ENCODE measurements at regions not wholly inside any gene's neighbourhood (a gene's known extent, or its start where the extent isn't known, plus 50 kb on each side); places are given as distances from the start of the nearest gene placed in this dataset.

DNA sequence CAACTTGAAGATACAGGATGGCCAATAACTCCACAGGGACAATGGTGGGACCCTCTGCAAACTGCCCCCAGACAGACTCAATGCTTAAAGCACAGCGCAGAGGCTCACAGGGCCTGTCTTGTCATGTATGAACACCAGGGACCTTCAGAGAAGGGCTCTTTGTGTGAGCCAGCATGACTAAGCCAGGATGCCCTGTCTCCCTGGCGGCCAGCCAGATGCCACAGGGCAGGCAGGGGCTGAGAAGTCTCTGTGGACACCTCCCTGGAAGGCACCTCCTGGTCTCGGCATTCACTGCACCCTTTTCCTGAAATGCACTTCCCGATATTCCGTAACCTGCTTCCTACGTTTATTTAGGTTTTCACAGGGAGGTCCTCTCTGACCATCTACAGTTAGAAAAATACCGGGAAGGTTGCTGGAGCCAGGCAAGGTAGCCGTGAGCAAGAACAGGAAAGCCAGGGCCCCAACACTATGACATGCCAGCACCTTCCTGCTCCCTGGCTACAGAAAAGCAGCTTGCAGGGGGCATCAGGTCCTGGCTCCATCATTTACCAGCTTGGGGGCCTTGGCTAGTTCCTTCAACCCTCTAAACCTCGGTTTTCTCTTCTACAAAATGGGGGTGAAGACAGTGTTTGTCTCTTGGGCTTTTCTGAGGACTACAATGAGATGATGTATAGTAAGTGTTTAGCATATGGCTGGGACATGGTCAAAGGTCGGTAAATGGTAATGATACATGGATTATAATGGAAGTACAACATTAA lies 65.0 kb downstream of the PITPNM2 start:
- ChIA-PET CTCF (interaction anchor here (0.9 to 1.4 kb wide), 2 partner anchors 16 to 43 kb away, joined by 3 to 4 read pairs; no protein-coding TSS in a partner anchor), POLR2A (no interaction called here)
- Histone ChIP-seq H3K9me3 (ENCODE audit: control extremely low read depth in 1 of 5, control insufficient read depth in 4 of 5, insufficient read depth in 2 of 5, low read depth in 1 of 5, low read length in 4 of 5) (no peaks in the 10 kb centered on the region), H3K27me3 (replicated peaks in 2 of 5; ENCODE audit: control insufficient read depth in 4 of 5, insufficient read depth in 5 of 5, low read length in 4 of 5) (no peaks in the 10 kb centered on the region), H3K36me3 (ENCODE audit: control insufficient read depth in 4 of 4, insufficient read depth in 4 of 4, low read length in 3 of 4) (no peaks in the 10 kb centered on the region), H3K4me3 (ENCODE audit: control insufficient read depth in 1 of 7, extremely low read depth in 1 of 7, insufficient read depth in 4 of 7, low read depth in 2 of 7, low read length in 6 of 7) (peak overlapping the region in 2 of 7 experiments; percentile 1 to 40), H3K27ac (ENCODE audit: insufficient read depth in 1 of 2, low read depth in 1 of 2, low read length in 2 of 2, poor library complexity in 1 of 2, severe bottlenecking in 2 of 2) (peak overlapping the region in 1 of 2 experiments; percentile 2), H3K4me1 (ENCODE audit: control extremely low read depth in 1 of 4, control insufficient read depth in 4 of 4, insufficient read depth in 4 of 4, low read length in 3 of 4) (peaks cover 6 to 53% (median 44%) of the 10 kb centered on the region in 4 experiments)
- peak; percentile 73 to 90 (median 90) for DNase-seq
- WGBS (ENCODE audit: insufficient coverage): 10% methylated on average over 8 of the region's 10 CpGs

GRCh38 chr12:123085066-123085465 lies 65.8 kb downstream of the PITPNM2 start:
- DNase-seq: peak in 2 of 3 donors; percentile 63 to 75
- H3K36me3 ChIP-seq (ENCODE audit: control insufficient read depth in 4 of 4, insufficient read depth in 4 of 4, low read length in 3 of 4): no peaks in the 10 kb centered on the region
- ChIA-PET POLR2A (interaction anchor here (0.6 kb wide), 1 partner anchor 426 kb away, joined by 3 read pairs; no protein-coding TSS in a partner anchor), CTCF (interaction anchor here (1.0 to 1.8 kb wide), 4 partner anchors 10 to 40 kb away, joined by 3 to 7 read pairs (median 5); no protein-coding TSS in a partner anchor)
- H3K4me3 ChIP-seq (ENCODE audit: control insufficient read depth in 1 of 7, extremely low read depth in 1 of 7, insufficient read depth in 4 of 7, low read depth in 2 of 7, low read length in 6 of 7): no peak overlapping the region
- no peak overlapping the region for H3K27ac ChIP-seq (ENCODE audit: insufficient read depth in 1 of 2, low read depth in 1 of 2, low read length in 2 of 2, poor library complexity in 1 of 2, severe bottlenecking in 2 of 2)
- WGBS (ENCODE audit: insufficient coverage): 87% methylated on average over 3 of the region's 5 CpGs
- no peaks in the 10 kb centered on the region for H3K9me3 ChIP-seq (ENCODE audit: control extremely low read depth in 1 of 5, control insufficient read depth in 4 of 5, insufficient read depth in 2 of 5, low read depth in 1 of 5, low read length in 4 of 5)
- peaks cover 6 to 49% (median 43%) of the 10 kb centered on the region in 4 experiments for H3K4me1 ChIP-seq (ENCODE audit: control extremely low read depth in 1 of 4, control insufficient read depth in 4 of 4, insufficient read depth in 4 of 4, low read length in 3 of 4)
- no peaks in the 10 kb centered on the region for H3K27me3 ChIP-seq (replicated peaks in 2 of 5; ENCODE audit: control insufficient read depth in 4 of 5, insufficient read depth in 5 of 5, low read length in 4 of 5)

DNA sequence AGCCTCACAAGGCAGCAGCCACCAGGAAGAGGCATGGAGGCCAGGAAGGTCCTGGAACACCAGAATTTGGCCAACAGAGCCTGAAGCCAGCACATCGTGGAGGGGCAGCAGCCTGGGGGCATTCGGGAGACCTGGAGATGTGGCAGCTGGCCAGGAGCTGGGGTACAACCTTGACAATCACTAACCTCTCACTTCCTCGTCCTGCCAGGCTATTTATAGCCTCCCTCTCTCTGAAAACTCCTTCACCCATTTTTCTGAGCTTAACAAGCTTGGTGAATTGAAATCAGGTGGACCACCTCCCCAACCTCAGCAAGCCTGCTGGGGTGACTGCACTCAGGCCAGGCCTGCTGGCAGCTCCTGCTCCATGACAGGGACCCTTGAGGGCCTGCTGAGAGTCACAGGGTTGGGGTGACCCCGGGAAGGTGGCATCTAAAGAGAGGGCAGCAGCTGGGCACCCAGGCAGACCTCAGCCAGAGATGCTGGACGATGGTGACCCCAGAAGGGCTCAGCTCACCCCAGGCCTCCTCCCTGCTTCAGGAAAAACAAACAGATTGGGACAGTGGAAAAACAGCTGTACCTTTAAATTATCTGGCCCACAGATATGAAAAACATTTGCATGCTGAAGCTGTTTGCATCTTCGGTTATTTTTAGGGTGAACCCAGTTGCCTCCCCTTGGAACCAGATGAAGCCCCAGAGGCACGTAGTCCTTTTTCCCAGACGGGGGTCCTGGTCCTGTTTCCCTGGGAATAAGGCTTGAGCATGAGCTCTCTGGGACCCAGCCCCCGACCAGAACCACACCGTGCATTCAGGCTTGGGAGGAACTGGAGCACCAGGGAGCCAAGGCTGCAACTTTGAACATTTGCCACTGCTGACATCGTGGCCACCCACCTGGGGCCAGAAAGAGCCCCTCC lies 67.0 kb downstream of the PITPNM2 start:
- Histone ChIP-seq H3K9me3 (ENCODE audit: control extremely low read depth in 1 of 5, control insufficient read depth in 4 of 5, insufficient read depth in 2 of 5, low read depth in 1 of 5, low read length in 4 of 5) (no peaks in the 10 kb centered on the region), H3K4me3 (ENCODE audit: control insufficient read depth in 1 of 7, extremely low read depth in 1 of 7, insufficient read depth in 4 of 7, low read depth in 2 of 7, low read length in 6 of 7) (no peak overlapping the region), H3K27me3 (replicated peaks in 2 of 5; ENCODE audit: control insufficient read depth in 4 of 5, insufficient read depth in 5 of 5, low read length in 4 of 5) (no peaks in the 10 kb centered on the region), H3K4me1 (ENCODE audit: control extremely low read depth in 1 of 4, control insufficient read depth in 4 of 4, insufficient read depth in 4 of 4, low read length in 3 of 4) (peaks cover 2 to 40% (median 35%) of the 10 kb centered on the region in 4 experiments), H3K27ac (ENCODE audit: insufficient read depth in 1 of 2, low read depth in 1 of 2, low read length in 2 of 2, poor library complexity in 1 of 2, severe bottlenecking in 2 of 2) (no peak overlapping the region), H3K36me3 (ENCODE audit: control insufficient read depth in 4 of 4, insufficient read depth in 4 of 4, low read length in 3 of 4) (no peaks in the 10 kb centered on the region)
- no peak for DNase-seq
- 76% methylated on average over 11 of the region's 11 CpGs for WGBS (ENCODE audit: insufficient coverage)
- ChIA-PET CTCF (interaction anchor here (0.9 to 1.8 kb wide), 8 partner anchors 9 to 60 kb away, joined by 3 to 7 read pairs (median 4); no protein-coding TSS in a partner anchor), POLR2A (no interaction called here)

- ChIA-PET POLR2A (interaction anchor here (0.5 kb wide), 1 partner anchor 55 kb away, joined by 3 read pairs; no protein-coding TSS in a partner anchor), CTCF (interaction anchor here (0.6 to 1.5 kb wide), 4 partner anchors 11 to 71 kb away, joined by 3 to 5 read pairs (median 3); no protein-coding TSS in a partner anchor)
- Histone ChIP-seq H3K4me1 (ENCODE audit: control extremely low read depth in 1 of 4, control insufficient read depth in 4 of 4, insufficient read depth in 4 of 4, low read length in 3 of 4) (peaks cover 0 to 38% (median 35%) of the 10 kb centered on the region in 4 experiments), H3K36me3 (ENCODE audit: control insufficient read depth in 4 of 4, insufficient read depth in 4 of 4, low read length in 3 of 4) (no peaks in the 10 kb centered on the region), H3K9me3 (ENCODE audit: control extremely low read depth in 1 of 5, control insufficient read depth in 4 of 5, insufficient read depth in 2 of 5, low read depth in 1 of 5, low read length in 4 of 5) (no peaks in the 10 kb centered on the region), H3K27me3 (replicated peaks in 2 of 5; ENCODE audit: control insufficient read depth in 4 of 5, insufficient read depth in 5 of 5, low read length in 4 of 5) (no peaks in the 10 kb centered on the region), H3K4me3 (ENCODE audit: control insufficient read depth in 1 of 7, extremely low read depth in 1 of 7, insufficient read depth in 4 of 7, low read depth in 2 of 7, low read length in 6 of 7) (no peak overlapping the region), H3K27ac (ENCODE audit: insufficient read depth in 1 of 2, low read depth in 1 of 2, low read length in 2 of 2, poor library complexity in 1 of 2, severe bottlenecking in 2 of 2) (no peak overlapping the region)
- DNase-seq: no peak
- WGBS (ENCODE audit: insufficient coverage): 89% methylated on average over 3 of the region's 4 CpGs
These were observed 70.3 kb downstream of the PITPNM2 start for GRCh38 chr12:123080634-123081033.

- peak in 1 of 3 donors; percentile 37 for DNase-seq
- POLR2A ChIA-PET: interaction anchor here (0.6 kb wide), 1 partner anchor 75 kb away, joined by 4 read pairs; no protein-coding TSS in a partner anchor
- H3K36me3 ChIP-seq (ENCODE audit: control insufficient read depth in 4 of 4, insufficient read depth in 4 of 4, low read length in 3 of 4): peaks cover 0 to 4% (median 0%) of the 10 kb centered on the region in 4 experiments
- WGBS (ENCODE audit: insufficient coverage): 82% methylated on average over 12 of the region's 13 CpGs
- H3K4me1 ChIP-seq (ENCODE audit: control extremely low read depth in 1 of 4, control insufficient read depth in 4 of 4, insufficient read depth in 4 of 4, low read length in 3 of 4): peaks cover 0 to 26% (median 20%) of the 10 kb centered on the region in 4 experiments
- H3K27ac ChIP-seq (ENCODE audit: insufficient read depth in 1 of 2, low read depth in 1 of 2, low read length in 2 of 2, poor library complexity in 1 of 2, severe bottlenecking in 2 of 2): no peak overlapping the region
- H3K4me3 ChIP-seq (ENCODE audit: control insufficient read depth in 1 of 7, extremely low read depth in 1 of 7, insufficient read depth in 4 of 7, low read depth in 2 of 7, low read length in 6 of 7): no peak overlapping the region
- no peaks in the 10 kb centered on the region for H3K9me3 ChIP-seq (ENCODE audit: control extremely low read depth in 1 of 5, control insufficient read depth in 4 of 5, insufficient read depth in 2 of 5, low read depth in 1 of 5, low read length in 4 of 5)
- no peaks in the 10 kb centered on the region for H3K27me3 ChIP-seq (replicated peaks in 2 of 5; ENCODE audit: control insufficient read depth in 4 of 5, insufficient read depth in 5 of 5, low read length in 4 of 5)
- CTCF ChIA-PET: interaction anchor here (1.2 to 5.3 kb wide), 3 partner anchors 13 to 35 kb away, joined by 3 to 40 read pairs (median 5); no protein-coding TSS in a partner anchor
These were observed 72.2 kb downstream of the PITPNM2 start for GRCh38 chr12:123078531-123079155.

- ChIA-PET CTCF (interaction anchor here (1.1 to 5.3 kb wide), 5 partner anchors 12 to 45 kb away, joined by 3 to 40 read pairs (median 4); no protein-coding TSS in a partner anchor), POLR2A (interaction anchor here (0.6 kb wide), 1 partner anchor 75 kb away, joined by 4 read pairs; no protein-coding TSS in a partner anchor)
- DNase-seq: no peak
- Histone ChIP-seq H3K36me3 (ENCODE audit: control insufficient read depth in 4 of 4, insufficient read depth in 4 of 4, low read length in 3 of 4) (peaks cover 0 to 4% (median 0%) of the 10 kb centered on the region in 4 experiments), H3K4me3 (ENCODE audit: control insufficient read depth in 1 of 7, extremely low read depth in 1 of 7, insufficient read depth in 4 of 7, low read depth in 2 of 7, low read length in 6 of 7) (no peak overlapping the region), H3K4me1 (ENCODE audit: control extremely low read depth in 1 of 4, control insufficient read depth in 4 of 4, insufficient read depth in 4 of 4, low read length in 3 of 4) (peaks cover 0 to 23% (median 16%) of the 10 kb centered on the region in 4 experiments), H3K27me3 (replicated peaks in 2 of 5; ENCODE audit: control insufficient read depth in 4 of 5, insufficient read depth in 5 of 5, low read length in 4 of 5) (no peaks in the 10 kb centered on the region), H3K9me3 (ENCODE audit: control extremely low read depth in 1 of 5, control insufficient read depth in 4 of 5, insufficient read depth in 2 of 5, low read depth in 1 of 5, low read length in 4 of 5) (no peaks in the 10 kb centered on the region), H3K27ac (ENCODE audit: insufficient read depth in 1 of 2, low read depth in 1 of 2, low read length in 2 of 2, poor library complexity in 1 of 2, severe bottlenecking in 2 of 2) (no peak overlapping the region)
- WGBS (ENCODE audit: insufficient coverage): 100% methylated on average over 3 of the region's 12 CpGs
These were observed 72.8 kb downstream of the PITPNM2 start for GRCh38 chr12:123078120-123078465.
